CD4-positive, alpha-beta T cell treated with Interleukin-17A for 1 hour (primary cell): ENCODE measurements at regions not wholly inside any gene's neighbourhood (a gene's known extent, or its start where the extent isn't known, plus 50 kb on each side); places are given as distances from the start of the nearest gene placed in this dataset.
"Not testable (repeated sequence)": the region's sequence is repeated elsewhere in the genome, so short reads cannot be mapped to it uniquely, and the experiment has no call there.

Experiments used
- DNase-seq: peaks from one replicate; pipeline ENCODE4 v3.0.0-alpha.2; 2020

DNA sequence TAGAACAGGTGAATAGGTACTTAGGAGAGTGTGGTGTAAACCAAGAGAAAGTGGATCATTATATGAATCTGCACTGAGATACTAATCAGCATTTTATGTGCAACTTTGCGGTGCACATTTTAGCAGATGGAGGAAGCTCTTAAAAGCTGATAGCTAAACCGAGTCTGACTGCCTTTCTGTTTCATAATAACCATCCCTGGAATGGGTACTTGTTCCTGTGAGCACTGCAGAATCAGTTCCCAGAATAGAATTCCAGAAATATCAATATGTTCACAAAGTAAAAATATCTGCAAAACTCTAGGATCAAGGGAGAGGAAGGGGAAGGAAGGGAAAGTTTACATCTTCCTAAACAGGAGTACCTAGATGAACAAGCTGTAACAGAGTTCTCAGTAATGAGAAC lies 432.2 kb upstream of the HNRNPA3 start:
- no peak for DNase-seq

DNA sequence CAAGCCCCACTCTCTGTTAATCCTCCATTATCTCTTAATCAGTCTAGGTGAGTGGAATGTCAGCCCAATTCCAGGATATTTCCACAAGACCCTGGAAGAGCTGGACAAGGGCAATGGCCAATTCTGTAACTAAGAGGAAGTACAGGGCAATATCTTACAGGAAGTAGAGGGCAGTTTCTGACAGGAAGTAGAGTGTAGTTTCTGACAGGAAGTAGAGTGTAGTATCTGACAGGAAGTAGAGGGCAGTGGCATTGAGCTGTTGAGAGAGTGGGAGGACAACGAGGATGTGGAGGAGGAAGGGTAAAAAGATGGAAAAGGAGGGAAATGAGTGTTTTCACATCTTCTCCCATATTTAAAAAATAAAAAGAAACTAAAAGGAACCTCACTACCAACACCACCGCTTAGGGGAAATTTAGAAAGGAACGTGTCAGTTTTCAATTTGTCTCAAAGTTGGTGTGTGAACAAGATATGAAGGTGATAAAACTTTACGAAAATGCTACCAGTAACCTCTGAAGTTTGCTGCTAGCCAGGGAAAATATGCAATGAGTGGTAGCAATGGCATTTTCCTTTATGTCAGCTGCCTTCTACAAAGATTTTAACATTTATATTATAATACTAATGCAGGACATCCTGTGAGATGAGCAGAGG lies 430.9 kb upstream of the HNRNPA3 start:
- peak; percentile 3 for DNase-seq

DNA sequence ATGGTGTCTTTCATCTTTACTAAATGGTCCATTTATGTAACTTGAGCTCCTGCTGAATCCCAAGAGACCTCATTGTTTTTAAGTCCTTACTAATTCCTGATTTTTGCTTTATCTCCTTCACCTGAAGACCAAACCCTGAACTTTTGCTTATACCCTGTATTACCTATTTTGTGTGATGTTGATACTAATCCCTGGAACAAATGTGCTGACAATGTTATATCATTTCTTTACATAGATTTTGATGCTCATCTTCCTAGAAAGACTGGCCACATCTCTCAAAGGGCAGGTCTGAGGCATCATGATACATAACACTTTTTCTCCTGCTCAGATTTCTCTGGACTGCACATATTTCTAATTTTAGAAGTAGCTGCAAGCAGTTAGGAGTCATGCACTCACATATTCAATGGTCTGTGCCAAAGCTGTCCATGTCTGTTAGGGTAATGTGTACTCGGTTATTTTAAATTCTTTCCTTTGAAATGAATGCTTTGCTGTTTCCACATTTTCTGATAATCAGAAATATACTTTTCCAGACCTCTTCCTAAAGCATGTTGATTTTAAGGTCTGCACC lies 427.9 kb upstream of the HNRNPA3 start:
- no peak for DNase-seq

DNA sequence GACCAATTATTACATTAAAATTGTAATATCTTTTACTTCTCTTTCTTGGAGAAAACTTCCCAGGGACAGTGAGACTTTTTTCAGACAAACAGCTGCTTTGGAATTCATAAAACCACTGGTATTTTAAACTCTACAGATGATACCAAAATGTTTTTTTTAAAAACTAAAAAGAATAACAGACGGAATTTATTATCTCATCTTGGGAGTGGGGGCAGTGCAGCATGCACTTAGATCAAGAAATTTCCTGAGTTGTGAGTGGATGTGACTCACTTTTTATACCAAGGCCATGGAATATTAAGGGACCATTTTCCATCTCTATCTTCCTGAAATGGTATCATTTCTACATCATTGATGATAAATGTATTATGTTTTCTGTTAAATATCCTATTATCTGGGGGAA lies 422.8 kb upstream of the HNRNPA3 start:
- DNase-seq, result no peak

DNA sequence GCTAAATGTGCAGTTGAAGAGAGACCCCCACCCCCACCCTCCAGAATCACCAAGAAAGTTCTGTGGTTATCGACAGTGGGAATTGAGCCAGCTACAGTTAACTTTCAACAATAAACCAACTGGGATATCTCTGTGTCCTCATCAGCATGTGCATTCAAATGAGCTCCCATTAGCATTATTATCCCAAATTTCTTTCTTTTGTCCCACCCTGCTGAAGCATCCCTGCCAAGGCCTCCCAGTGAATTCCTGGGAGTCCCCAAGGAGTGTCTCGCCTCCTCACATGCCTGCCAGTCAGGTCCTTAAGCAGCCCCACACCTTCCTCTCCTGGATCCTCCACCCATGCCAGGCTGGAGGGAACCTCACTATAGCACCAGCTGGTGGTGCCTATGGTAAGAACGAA lies 422.1 kb upstream of the HNRNPA3 start:
- DNase-seq, result no peak

DNA sequence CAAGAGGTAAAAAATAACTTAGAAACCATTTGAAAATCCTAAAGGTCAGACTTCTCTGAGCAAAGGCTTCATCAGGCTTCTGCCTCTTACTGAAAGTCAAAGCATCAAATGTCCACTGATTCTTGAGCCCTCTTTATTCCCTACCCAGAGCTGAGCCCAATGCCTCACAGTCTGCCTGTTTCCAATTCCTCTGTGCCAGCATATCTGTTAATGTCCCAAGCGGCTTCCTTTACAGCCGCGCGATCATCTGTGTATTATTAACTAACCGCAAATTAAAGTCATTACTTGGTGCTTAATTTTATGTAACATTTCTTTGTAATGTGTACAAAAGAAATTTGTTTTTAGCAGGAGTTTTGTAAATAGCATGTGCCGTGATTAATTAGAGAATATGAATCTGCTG lies 418.8 kb upstream of the HNRNPA3 start:
- no peak for DNase-seq

DNA sequence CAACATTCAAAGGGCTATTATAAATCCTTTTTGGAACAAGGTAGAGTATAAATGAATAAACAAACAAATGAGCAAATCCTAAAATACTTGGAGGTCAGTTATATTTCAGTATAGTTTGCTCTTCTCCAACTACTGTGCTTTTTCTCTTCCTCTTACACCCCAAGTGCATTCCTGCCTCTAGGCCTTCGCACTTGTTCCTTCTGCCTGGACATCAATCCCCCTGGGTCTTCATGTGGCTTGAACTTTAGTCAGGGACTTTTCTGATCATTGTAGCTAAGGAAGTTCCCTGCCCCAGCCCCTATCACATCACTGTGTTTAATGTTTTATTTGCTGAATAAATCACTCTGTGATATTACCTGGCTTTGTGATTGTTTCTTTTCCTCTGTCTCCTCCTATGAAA lies 418.2 kb upstream of the HNRNPA3 start:
- no peak for DNase-seq

DNA sequence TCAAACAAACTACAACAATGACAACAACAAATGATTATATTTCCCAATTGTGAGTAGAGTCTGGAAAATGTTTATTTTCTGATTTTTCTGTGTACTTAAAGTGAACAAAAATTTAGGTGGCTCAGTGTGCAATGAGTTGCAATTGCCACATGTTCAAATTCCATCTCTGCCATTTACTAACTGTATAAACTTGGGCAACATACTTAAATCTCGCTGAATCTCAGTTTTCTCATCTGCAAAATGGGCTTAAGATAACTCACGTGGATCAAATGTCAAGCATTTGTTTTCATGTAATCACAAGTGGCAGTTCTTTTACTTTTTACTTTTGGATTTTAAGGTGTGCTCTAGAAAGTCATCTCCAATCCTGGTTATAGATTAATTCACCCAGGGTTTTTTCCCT lies 416.8 kb upstream of the HNRNPA3 start:
- no peak for DNase-seq

DNA sequence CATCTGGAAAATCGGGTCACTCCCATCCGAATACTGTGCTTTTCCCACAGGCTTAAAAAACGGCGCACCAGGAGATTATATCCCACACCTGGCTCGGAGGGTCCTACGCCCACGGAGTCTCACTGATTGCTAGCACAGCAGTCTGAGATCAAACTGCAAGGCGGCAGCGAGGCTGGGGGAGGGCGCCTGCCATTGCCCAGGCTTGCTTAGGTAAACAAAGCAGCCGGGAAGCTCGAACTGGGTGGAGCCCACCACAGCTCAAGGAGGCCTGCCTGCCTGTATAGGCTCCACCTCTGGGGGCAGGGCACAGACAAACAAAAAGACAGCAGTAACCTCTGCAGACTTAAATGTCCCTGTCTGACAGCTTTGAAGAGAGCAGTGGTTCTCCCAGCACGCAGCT lies 415.9 kb upstream of the HNRNPA3 start:
- not testable (repeated sequence) for DNase-seq

DNA sequence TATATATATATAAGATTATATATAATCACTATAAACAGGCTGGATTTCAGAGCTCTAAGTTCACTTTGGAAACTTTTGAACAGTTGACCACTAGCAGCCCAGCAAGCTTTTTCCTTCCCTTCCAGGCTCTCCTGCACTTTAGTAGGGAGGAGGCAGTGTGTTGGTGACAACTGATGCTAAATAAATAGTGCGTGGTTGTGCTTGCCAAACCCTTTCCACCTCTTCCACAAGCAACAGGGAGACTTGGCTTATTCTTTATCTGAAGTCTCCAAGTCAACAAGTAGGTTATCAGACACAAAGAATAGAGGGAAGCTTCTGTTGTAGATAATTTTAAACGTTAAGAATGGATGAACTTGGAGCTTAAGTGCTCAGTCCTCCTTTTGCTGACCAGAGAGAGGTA lies 408.2 kb upstream of the HNRNPA3 start:
- no peak for DNase-seq

DNA sequence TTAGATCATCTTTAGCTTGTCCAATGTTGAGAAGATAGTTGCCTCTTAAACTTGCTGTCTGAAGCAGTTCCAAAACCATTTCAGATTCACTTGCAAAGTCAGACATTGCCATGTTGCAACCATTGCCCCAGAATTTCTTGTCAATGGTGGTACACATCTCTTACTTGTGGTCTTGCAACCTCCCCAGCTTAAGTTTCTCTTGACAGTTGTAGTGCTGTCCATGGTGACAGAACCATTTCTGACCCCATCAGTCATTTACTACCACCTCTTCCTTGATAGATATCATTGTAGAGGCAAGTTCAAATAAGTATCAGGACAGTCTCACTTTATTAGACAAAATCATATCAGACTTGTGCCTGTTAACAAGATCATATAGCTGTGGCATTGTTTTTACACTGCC lies 407.2 kb upstream of the HNRNPA3 start:
- no peak for DNase-seq

DNA sequence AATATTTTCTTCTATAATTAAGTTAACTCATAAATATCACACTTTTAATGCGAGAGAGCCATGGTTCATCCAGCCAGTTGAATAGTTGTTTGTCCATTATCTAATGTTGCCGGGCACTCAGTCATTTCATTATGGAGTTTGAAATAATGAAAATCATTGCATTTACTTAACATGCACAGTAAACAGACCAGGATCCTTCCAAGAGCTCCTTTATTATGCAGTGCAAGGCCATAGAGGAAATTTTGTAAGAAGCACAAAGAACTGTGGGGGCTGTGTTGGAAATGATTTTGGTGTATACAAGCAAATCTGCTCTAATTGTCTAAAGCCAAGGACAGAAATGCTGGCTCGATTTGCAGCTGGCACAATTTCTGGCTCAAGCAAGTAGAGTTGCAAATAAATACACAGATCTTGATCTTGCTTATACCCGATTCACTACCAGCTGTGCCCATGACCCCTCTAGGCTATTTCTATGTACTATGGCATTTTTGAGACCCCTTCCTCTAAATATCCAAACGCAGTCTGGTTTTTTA lies 400.3 kb upstream of the HNRNPA3 start:
- no peak for DNase-seq

DNA sequence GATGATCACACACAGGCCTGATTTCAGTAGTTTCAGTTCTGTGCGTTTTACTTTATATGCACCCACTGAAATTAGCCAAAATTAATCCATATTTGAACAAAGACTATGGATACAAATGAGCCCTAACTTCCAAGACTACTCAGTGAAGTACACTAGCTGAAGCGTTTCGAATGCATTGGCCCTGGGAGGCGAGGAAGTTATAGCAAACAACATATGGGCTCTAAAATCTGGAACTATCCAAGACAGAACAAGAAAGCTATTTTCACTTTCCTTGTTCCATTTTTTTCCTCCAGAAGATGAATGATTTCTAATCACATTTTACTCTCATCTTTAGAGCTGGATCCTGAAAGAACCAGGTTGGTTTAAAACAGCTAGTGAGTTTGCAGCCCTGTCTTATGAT lies 399.4 kb upstream of the HNRNPA3 start:
- DNase-seq, result no peak

DNA sequence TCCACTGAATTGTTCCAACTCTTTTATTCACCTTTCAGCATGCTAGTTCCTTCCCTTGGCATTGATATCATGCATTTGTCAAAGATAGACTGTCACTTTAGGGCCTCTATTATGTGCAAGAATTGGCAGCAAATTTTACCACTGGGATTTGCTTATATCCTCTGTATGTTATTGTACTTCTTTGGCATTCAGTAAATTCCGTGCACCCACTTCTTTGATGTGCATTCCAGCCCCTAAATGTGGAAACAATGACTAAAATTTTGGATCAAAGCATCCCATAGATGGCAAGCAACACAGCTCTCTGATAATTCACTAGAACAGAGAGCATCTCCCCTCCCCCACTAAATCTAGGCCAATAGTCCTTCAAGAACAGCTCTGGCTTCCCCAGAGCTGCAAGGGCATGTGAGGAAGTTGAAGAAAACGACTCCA lies 399.0 kb upstream of the HNRNPA3 start:
- no peak for DNase-seq

DNA sequence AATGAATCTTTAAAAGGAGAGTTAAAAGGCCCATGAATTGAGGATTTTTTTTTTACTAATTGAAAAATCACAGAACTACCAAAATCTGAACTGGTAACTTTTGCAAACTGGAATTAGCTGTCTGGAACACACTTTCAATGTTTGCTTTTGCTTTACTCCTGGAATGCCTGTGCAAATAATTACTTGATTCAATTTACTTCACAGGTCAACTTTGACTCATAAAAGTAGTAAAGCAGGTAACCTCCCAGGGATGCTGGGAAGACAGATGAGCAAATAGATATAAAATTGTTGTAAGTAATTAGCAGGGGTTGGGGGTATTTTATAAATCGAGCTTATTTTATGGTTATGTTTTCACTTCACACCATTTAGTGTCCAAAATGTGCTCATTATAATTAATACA lies 398.3 kb upstream of the HNRNPA3 start:
- no peak for DNase-seq

DNA sequence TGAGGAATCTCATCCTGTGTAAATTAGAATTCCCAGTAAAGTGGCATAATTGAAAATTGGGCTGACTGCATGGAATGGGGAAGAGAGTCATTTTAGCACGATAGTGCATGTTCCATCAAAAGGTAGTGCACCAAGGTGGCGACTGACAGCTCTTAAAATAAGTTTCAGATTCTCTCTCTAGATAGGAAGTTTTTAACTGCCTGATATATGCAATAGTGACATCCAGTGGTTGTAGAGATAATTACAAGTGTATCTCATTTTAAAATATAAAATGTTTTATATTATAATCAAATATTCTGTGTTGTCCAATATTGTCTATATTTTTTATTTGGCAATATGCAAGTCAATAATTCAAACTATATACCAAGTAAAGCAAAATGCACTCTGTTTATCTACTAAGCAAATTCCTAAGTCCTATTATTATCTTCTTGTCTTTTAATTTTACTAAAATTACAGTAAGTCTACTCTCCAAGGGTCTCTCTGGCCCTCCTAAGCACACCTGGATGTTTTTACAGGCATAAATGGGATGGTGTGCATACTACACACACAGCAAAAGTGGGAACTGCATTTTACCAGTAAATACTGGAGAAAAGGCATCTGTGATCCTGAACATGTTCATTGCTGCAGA lies 397.7 kb upstream of the HNRNPA3 start:
- DNase-seq, result peak; percentile 41

DNA sequence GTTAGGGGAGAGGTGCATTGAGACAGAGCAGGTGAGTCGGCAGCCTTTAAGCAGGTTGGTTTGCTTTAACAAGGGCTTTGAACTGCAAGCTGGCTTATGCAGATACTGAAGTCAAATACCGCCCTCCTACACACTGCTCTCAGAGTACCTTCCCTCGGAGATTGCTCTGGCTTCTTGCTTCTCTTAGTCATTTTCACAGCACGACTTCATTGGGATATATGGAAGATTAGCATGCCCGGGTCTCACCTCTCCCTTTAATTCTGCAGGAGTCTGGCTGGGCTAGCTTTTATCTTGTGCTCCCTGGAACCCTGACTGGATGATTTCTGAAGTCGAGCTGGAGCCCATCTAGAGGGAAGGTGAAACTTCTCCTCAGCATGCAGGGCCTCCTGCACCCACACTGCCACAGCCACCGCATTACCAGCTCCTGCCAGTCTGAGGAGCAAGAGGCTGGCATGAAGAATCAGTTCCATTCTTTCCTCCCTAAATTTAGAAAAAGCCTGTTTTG lies 395.5 kb upstream of the HNRNPA3 start:
- DNase-seq, result no peak

DNA sequence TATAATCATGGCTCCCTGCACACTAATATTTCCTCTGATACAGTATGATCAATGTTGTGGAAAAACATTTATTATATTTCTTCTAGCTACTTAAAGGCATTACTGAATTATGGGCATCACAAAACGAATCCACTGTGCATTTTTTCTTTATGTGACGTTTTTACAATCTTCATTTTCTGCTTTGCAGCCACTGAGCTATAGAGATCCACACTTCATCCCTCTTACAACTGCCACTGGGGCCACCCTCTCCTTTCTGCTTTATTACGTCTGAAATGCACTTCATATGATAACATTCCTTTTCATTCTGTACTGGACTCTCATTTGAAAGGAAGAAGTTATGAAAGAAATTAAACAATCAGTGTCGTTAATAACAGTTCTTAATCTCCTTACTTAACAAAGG lies 394.5 kb upstream of the HNRNPA3 start:
- no peak for DNase-seq

DNA sequence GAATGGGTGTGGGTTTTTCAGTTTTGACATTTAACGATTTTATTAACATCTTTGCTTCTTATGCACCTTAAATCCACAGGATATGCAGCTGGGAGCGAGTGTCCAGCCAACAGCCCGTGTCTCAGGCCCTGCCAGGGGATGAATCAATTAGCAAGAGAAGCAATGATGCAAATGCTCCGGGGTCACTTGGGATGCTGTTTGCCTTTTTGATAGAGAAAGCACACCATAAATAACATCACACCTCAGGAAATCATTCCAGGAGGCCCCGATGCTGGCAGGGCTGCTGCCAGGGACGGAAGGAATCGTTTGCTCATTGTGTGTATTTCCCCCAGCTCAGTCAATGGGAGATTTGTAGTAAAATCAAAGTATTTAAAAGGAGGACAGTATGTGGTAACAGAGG lies 394.0 kb upstream of the HNRNPA3 start:
- no peak for DNase-seq

DNA sequence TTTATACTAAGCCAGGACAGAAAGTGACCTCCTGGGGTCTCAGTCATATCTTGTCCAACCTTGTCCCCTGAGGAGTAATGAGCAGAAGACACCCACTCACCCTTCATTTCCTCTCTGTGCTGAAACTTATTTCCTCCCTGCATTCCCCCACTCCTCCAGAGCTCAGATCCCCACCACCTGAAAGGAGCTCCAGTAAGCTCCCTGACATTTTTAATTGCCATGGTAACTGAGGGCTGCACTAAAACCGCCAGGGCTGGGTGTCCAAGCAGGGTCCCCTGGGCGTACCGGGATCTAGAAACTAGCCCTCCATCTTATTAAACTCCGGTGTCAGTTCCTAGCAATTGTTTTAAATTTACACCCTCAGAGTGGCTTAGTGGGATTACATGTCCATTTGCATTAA lies 393.3 kb upstream of the HNRNPA3 start:
- no peak for DNase-seq

DNA sequence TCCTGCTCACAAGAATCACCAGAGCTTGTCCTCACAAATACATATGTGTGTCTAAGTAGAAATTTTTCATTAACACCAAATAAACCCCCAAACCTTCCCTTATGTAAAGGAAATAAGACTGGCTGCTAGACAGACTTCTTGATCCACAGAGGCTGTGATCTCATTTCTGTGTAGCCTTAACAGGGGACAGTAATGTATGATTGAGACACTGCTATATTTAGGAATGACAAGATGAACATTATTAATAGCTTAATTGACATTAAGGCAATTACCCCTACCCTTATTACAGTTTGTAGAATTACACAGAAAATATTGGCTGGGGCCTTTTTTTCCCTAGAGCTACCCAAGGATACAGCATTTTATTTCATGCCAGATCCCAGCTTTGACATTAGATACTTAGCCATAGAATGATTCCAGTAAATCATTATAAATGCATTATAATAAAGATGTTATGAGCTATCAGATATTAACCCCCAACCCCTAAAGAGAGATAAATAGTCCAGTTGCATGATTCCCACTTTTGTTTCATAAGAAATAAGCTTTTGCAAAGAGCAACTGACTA lies 392.1 kb upstream of the HNRNPA3 start:
- no peak for DNase-seq

DNA sequence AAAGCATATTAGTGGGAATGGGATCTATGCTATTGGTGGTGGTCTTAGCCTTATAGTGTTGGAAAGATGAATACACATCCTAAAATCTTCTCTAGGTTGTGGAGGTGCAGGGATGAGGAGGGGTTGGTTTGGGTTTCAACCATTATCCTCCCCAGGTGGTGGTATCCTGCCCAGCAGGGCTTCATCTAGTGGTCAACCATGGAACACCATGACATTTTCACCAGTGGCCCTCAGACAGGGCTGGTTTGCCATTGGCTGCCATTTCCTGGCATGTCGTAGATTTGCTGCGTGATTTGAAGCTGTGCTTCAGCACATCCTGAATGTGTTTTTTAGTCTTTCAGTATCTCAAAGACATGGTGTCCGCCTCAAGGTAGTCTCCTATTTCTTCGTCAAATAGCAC lies 391.2 kb upstream of the HNRNPA3 start:
- DNase-seq, result no peak

DNA sequence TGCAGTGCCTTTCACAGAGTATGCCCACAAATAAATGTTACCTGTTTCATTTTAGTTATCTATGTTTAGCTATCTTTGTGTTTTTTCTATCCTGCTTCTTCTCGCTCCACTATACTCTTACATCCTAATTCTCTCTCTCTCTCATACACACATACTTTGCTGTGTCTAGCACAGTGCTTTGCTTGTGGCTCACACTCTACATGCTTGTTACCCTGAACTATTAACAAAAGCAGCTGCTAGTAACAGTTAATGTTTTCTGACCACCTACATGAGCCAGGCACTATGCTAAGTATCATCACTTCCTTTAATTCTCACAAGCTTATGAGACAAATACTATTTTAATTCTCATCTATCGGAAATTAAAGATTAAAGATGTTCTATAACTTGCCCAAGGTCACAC lies 390.5 kb upstream of the HNRNPA3 start:
- no peak for DNase-seq

DNA sequence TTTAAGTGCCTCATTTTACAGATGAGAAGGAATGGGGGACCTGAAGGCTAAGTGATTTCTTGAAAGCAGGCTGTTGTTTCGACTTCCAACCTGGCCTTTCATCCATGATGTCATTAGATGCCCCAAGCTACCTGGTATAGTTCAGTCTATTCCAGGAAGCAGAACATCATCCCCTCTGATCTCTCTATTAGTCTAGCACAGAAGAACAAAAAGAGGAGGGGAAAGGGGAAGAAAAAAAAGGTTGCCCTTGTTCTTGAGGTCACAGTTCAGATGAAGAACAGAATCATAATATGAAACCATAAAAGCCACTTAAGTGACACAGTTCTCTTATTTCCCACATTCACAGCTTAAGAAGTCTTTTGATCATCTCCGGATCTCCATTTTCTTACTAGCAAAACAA lies 386.2 kb upstream of the HNRNPA3 start:
- DNase-seq, result peak; percentile 62
